ENCODE measurements at regions not wholly inside any gene's neighbourhood (a gene's known extent, or its start where the extent isn't known, plus 50 kb on each side); places are given as distances from the start of the nearest gene placed in this dataset.
A peak's percentile ranks its signal among the peaks of the same experiment; 100 is the strongest.

GRCh38 chr15:93477188-93477587, 388.2 kb upstream of the RGMA start:
- no peak for TF ChIP-seq CTCF (conservative IDR thresholded peaks at IDR 0.05; ENCODE audit: low read depth)
- CTCF ChIA-PET: no interaction called here

DNA sequence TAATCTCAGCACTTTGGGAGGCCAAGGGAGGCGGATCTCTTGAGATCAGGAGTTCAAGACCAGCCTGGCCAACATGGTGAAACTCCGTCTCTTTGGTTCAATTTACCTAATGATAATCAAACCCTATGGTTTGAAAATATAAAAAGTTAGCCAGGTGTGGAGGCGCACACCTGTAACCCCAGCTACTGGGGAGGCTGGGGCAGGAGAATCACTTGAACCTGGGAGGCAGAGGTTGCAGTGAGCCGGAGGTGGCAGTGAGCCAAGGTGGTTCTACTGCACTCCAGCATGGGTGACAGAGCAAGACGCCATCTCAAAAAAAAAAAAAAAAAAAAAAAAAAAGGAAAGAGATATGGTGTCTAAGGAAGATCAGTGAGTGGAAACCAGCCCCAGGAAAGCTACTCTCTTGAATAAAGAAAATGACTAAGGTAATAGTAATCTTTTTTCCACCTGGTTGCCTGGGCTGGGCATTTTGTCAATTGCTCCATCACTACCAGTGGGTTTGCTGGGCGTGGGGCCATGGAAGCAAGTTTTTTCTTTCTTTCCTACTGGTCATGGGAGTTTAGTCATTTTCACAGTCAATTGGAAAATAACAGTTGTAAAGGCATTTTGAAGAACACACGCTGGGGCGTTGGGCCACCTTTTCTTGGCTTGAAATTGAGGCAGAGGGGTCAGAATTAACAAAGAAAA, 387.6 kb upstream of the RGMA start:
- ChIA-PET POLR2A (ENCODE audit: low non-redundant PET) (no interaction called here), CTCF (interaction anchor here (0.6 kb wide), 1 partner anchor 52 kb away, joined by 4 read pairs; no protein-coding TSS in a partner anchor)
- DNase-seq (ENCODE audit: low spot score): no peak
- H3K27ac ChIP-seq: no peak overlapping the region
- TF ChIP-seq CTCF (conservative IDR thresholded peaks at IDR 0.05; ENCODE audit: low read depth): no peak

More at GRCh38 chr15:93477188-93477587, 388.2 kb upstream of the RGMA start:
- POLR2A ChIA-PET (ENCODE audit: low non-redundant PET): no interaction called here
- no peak for DNase-seq (ENCODE audit: low spot score)
- H3K27ac ChIP-seq: no peak overlapping the region

DNA sequence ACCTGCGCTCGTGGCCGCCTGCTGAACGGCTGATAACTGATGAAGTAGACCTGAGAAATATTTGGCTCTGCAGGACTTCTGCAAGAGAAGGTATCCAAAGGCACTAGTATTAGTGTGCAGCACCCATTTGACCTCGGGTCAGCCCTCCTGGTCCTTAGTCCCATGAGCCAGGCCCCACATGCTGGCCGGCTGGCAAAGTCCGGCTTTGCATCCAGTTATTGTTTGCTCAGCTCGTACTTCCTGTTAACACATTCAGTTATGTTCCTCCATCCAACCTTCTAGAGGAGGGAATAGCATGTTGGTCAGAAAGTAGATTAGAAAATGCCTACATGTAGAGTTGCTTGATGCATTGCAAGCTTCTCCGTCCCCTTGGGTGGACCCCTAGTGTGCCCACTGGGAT, 385.7 kb upstream of the RGMA start:
- no peak overlapping the region for H3K27ac ChIP-seq
- no peak for DNase-seq (ENCODE audit: low spot score)
- POLR2A ChIA-PET (ENCODE audit: low non-redundant PET): no interaction called here
- no peak for TF ChIP-seq CTCF (conservative IDR thresholded peaks at IDR 0.05; ENCODE audit: low read depth)
- CTCF ChIA-PET: no interaction called here

DNA sequence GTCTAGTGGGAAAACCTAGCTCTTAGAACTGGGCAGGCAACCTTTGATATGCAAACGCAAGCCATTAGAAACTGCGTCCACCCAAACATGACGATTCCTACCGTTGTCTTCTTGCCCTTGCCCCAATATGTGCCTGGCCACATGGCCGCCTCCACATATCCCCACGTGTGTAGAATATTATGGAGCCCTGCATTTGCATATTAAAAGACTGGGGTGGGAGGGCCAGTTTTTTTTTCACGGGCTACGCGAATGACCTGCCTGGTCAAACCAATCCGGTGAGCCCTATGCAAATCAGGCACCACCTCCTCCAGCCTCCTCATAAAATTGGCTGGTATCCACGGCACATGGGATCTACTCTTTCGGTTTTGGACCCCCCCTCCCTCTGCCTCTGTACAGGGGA, 381.0 kb upstream of the RGMA start:
- no peak for TF ChIP-seq CTCF (conservative IDR thresholded peaks at IDR 0.05; ENCODE audit: low read depth)
- DNase-seq (ENCODE audit: low spot score): no peak
- ChIA-PET CTCF (no interaction called here), POLR2A (ENCODE audit: low non-redundant PET) (no interaction called here)
- H3K27ac ChIP-seq: no peak overlapping the region

GRCh38 chr15:93467337-93467736, 378.3 kb upstream of the RGMA start:
- H3K27ac ChIP-seq: no peak overlapping the region
- CTCF ChIA-PET: interaction anchor here (0.7 kb wide), 1 partner anchor 509 kb away, joined by 6 read pairs; no protein-coding TSS in a partner anchor
- no peak for DNase-seq (ENCODE audit: low spot score)
- no peak for TF ChIP-seq CTCF (conservative IDR thresholded peaks at IDR 0.05; ENCODE audit: low read depth)
- POLR2A ChIA-PET (ENCODE audit: low non-redundant PET): no interaction called here

DNA sequence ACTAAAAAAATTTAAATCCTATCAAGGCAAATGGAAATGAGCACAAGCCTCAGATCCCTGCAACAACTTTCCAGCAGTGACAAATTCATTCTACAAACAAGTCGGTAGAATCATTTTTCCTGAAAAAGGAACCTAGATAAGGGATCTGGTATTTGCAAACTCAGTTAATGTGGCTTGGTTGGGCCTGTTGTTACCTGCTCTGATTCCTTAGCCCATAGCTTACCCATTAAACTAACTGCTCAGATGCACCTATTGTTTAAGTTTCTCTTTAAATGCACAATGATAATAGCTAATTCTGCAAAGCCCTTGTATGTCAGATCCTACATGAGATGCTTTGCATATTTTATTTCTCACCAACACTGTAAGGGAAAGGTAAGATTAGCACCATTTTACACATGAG, 377.4 kb upstream of the RGMA start:
- peak; percentile 21 for DNase-seq (ENCODE audit: low spot score)
- no peak for TF ChIP-seq CTCF (conservative IDR thresholded peaks at IDR 0.05; ENCODE audit: low read depth)
- ChIA-PET CTCF (no interaction called here), POLR2A (ENCODE audit: low non-redundant PET) (no interaction called here)
- H3K27ac ChIP-seq: no peak overlapping the region

All from RWPE1 (cell line).